ENCODE measurements at regions not wholly inside any gene's neighbourhood (a gene's known extent, or its start where the extent isn't known, plus 50 kb on each side); places are given as distances from the start of the nearest gene placed in this dataset.
"Not testable (repeated sequence)": the region's sequence is repeated elsewhere in the genome, so short reads cannot be mapped to it uniquely, and the experiment has no call there.

DNA sequence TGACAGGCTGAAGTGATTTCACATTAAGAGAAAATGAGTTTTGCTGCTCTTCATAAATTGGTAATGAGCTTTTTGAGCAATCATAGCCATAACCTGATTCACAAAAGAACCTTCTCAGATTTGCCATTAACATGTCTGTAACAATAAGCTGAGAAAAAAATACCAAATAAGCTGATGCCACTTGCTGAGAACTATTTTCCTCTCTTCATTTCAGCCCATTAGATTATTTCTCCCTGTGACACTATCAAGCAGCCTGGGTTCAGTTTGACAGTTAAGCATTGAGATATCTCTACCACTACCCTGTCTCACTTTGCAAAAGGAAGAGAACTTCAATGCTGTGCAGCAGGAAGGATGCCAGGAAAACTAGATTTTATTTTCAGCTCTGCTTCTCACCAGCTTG is 673.9 kb downstream of the TRIB2 start:
- no peaks in the 10 kb centered on the region for H3K4me1 ChIP-seq
- intact Hi-C loops (cut with micrococcal nuclease): no loop called here
- H3K4me3 ChIP-seq: no peak overlapping the region
- no peak for DNase-seq
- no peaks in the 10 kb centered on the region for H3K27me3 ChIP-seq (ENCODE audit: low read depth)
- peaks cover 18% of the 10 kb centered on the region for H3K9me3 ChIP-seq (replicated peaks)
- TF ChIP-seq CTCF (IDR thresholded peaks at IDR 0.05; ENCODE audit: borderline replicate concordance): no peak
- no peaks in the 10 kb centered on the region for H3K36me3 ChIP-seq
- H3K27ac ChIP-seq (replicated peaks): no peak overlapping the region

DNA sequence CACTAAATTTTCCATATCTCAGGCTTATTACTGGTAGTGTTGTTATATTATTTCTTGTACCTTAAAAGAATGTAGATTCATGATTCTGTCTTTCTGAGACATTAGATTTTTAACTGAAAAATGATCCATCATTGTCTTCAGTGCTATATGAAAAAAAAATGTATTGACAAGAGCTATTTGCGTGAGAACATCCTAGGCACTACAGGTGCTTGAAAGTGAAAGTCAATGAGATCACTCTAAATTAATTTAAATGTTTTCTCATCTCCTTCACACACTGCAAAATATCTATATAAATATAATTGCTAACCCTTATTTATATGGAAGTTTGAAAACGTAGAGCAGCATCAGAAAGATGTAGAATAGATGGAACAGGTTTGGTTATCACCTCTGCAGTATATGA is 684.6 kb downstream of the TRIB2 start:
- intact Hi-C loops (cut with micrococcal nuclease): no loop called here

GRCh38 chr2:13413989-13414388 is 697.3 kb downstream of the TRIB2 start:
- intact Hi-C loops (cut with micrococcal nuclease): no loop called here
- Histone ChIP-seq H3K4me3 (no peak overlapping the region), H3K4me1 (no peaks in the 10 kb centered on the region), H3K27ac (replicated peaks) (no peak overlapping the region), H3K36me3 (no peaks in the 10 kb centered on the region), H3K9me3 (replicated peaks) (peaks cover 21% of the 10 kb centered on the region), H3K27me3 (ENCODE audit: low read depth) (no peaks in the 10 kb centered on the region)
- no peak for DNase-seq
- no peak for TF ChIP-seq CTCF (IDR thresholded peaks at IDR 0.05; ENCODE audit: borderline replicate concordance)

More for the DNA sequence above, 684.6 kb downstream of the TRIB2 start:
- peaks cover 24% of the 10 kb centered on the region for H3K9me3 ChIP-seq (replicated peaks)
- DNase-seq: no peak
- H3K36me3 ChIP-seq: no peaks in the 10 kb centered on the region
- H3K4me1 ChIP-seq: no peaks in the 10 kb centered on the region
- H3K27me3 ChIP-seq (ENCODE audit: low read depth): no peaks in the 10 kb centered on the region
- no peak overlapping the region for H3K27ac ChIP-seq (replicated peaks)
- TF ChIP-seq CTCF (IDR thresholded peaks at IDR 0.05; ENCODE audit: borderline replicate concordance): no peak
- H3K4me3 ChIP-seq: no peak overlapping the region

GRCh38 chr2:13414897-13415296 is 698.2 kb downstream of the TRIB2 start:
- Histone ChIP-seq H3K27me3 (ENCODE audit: low read depth) (no peaks in the 10 kb centered on the region), H3K4me1 (no peaks in the 10 kb centered on the region), H3K27ac (replicated peaks) (no peak overlapping the region), H3K9me3 (replicated peaks) (peaks cover 16% of the 10 kb centered on the region), H3K36me3 (no peaks in the 10 kb centered on the region), H3K4me3 (no peak overlapping the region)
- DNase-seq: no peak
- TF ChIP-seq CTCF (IDR thresholded peaks at IDR 0.05; ENCODE audit: borderline replicate concordance): no peak
- intact Hi-C loops (cut with micrococcal nuclease): no loop called here

DNA sequence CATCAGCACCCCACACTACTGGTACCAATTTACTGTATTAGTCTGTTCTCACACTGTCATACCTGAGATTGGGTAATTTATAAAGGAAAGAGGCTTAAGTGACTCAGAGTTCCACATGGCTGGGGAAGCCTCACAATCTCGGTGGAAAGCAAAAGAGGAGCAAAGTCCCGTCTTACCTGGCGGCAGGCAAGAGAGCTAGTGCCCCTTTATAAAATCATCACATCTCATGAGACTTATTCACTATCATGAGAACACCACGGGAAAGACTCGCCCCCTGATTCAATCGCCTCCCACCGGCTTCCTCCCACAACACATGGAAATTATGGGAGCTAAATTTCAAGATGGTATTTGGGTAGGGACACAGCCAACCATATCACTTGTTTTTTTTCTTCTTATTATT is 717.2 kb downstream of the TRIB2 start:
- no peaks in the 10 kb centered on the region for H3K36me3 ChIP-seq
- H3K27ac ChIP-seq (replicated peaks): no peak overlapping the region
- DNase-seq: no peak
- no peaks in the 10 kb centered on the region for H3K4me1 ChIP-seq
- H3K4me3 ChIP-seq: no peak overlapping the region
- intact Hi-C loops (cut with micrococcal nuclease): no loop called here
- H3K27me3 ChIP-seq (ENCODE audit: low read depth): no peaks in the 10 kb centered on the region
- no peak for TF ChIP-seq CTCF (IDR thresholded peaks at IDR 0.05; ENCODE audit: borderline replicate concordance)
- no peaks in the 10 kb centered on the region for H3K9me3 ChIP-seq (replicated peaks)

DNA sequence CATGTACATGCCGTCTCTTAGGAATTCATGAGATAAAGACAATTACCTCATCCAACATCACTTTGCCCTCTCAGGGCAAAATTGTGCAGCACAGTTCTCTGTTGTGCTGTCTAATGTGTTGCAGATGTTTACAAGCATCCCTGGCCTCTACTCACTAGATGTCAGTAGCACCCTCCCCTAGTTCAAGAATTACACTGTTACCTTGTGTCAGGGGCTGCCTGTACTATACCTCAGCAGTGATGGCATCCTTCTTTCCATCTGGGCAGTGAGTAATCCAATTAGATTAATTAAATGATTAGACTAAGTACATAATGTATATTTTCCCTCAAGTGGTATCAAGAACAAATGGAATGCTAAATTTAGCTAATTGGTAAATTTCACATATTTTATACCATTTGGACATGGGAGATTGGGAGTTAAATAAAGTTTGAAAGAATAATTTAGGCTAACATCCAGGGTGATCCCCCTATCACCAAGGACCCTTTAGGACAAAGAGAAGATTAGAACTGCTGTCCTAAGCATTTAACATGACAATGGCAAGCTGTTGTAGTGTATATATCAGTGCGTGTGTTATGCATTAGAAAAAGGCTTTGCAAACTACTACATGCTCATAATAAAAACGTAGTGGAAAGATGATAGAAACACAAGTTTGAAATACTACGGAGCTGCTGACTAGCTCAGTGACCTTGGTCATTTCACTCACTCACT is 727.0 kb downstream of the TRIB2 start:
- DNase-seq; H3K36me3 ChIP-seq; intact Hi-C loops (cut with micrococcal nuclease); H3K4me1 ChIP-seq; H3K4me3 ChIP-seq; H3K9me3 ChIP-seq (replicated peaks); H3K27ac ChIP-seq (replicated peaks); H3K27me3 ChIP-seq (ENCODE audit: low read depth): not testable (repeated sequence)

All from left ventricle myocardium inferior (tissue), 1 donor.